ENCODE measurements at regions not wholly inside any gene's neighbourhood (a gene's known extent, or its start where the extent isn't known, plus 50 kb on each side); places are given as distances from the start of the nearest gene placed in this dataset.
"Not testable (repeated sequence)": the region's sequence is repeated elsewhere in the genome, so short reads cannot be mapped to it uniquely, and the experiment has no call there.

DNA sequence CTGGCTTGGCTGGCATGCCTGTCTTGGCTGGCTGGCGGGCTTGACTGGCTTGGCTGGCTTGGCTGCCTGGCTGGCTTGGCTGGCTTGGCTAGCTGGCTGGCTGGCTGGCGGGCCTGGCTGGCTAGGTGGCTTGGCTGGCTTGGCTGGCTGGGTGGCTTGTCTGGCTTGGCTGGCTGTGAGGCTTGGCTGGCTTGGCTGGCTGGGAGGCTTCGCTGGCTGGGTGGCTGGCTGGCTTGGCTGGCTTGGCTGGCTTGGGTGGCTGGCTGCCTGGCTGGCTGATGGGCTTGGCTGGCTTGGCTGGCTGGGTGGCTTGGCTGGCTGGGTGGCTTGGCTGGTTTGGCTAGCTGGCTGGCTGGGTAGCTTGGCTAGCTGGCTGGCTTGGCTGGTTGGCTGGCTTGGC lies 2827.9 kb downstream of the RPIA start:
- H3K27ac ChIP-seq; H3K36me3 ChIP-seq; H3K4me3 ChIP-seq; intact Hi-C loops (cut with DNase I); H3K9me3 ChIP-seq; H3K27me3 ChIP-seq; H3K4me1 ChIP-seq; DNase-seq (ENCODE audit: extremely low spot score in 2 of 2): not testable (repeated sequence)

DNA sequence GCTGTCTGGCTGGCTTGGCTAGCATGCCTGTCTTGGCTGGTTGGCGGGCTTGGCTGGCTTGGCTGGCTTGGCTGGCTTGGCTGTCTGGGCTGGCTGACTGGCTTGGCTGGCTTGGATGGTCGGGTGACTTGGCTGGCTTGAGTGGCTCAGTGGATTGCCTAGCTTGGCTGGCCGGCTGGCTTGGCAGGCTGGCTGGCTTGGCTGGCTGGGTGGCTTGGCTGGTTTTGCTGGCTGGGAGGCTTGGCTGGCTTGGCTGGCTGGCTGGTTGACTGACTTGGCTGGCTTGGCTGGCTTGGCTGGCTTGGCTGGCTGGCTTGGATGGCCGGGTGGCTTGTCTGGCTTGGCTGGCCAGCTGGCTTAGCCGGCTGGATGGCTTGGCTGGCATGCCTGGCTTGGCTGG lies 2828.4 kb downstream of the RPIA start:
- H3K27me3 ChIP-seq; H3K9me3 ChIP-seq; H3K27ac ChIP-seq; DNase-seq (ENCODE audit: extremely low spot score in 2 of 2); H3K36me3 ChIP-seq; intact Hi-C loops (cut with DNase I); H3K4me1 ChIP-seq; H3K4me3 ChIP-seq: not testable (repeated sequence)

- H3K9me3 ChIP-seq; intact Hi-C loops (cut with DNase I); H3K4me1 ChIP-seq; H3K36me3 ChIP-seq; H3K27me3 ChIP-seq; DNase-seq (ENCODE audit: extremely low spot score in 2 of 2); H3K27ac ChIP-seq; H3K4me3 ChIP-seq: not testable (repeated sequence)
Observed at GRCh38 chr2:91520523-91520922, 2829.1 kb downstream of the RPIA start.

DNA sequence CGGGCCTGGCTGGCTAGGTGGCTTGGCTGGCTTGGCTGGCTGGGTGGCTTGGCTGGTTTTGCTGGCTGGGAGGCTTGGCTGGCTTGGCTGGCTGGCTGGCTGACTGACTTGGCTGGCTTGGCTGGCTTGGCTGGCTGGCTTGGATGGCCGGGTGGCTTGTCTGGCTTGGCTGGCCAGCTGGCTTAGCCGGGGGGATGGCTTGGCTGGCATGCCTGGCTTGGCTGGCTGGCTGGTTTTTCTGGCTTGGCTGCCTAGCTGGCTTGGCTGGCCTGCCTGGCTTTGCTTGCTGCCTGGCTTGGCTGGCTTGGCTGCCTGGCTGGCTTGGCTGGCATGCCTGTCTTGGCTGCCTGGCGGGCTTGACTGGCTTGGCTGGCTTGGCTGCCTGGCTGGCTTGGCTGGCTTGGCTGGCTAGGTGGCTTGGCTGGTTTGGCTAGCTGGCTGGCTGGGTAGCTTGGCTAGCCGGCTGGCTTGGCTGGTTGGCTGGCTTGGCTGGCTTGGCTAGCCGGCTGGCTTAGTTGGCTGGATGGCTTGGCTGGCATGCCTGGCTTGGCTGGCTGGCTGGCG lies 2829.6 kb downstream of the RPIA start:
- H3K9me3 ChIP-seq; H3K27ac ChIP-seq; H3K27me3 ChIP-seq; H3K36me3 ChIP-seq; DNase-seq (ENCODE audit: extremely low spot score in 2 of 2); intact Hi-C loops (cut with DNase I); H3K4me1 ChIP-seq; H3K4me3 ChIP-seq: not testable (repeated sequence)

- intact Hi-C loops (cut with DNase I); H3K4me1 ChIP-seq; H3K9me3 ChIP-seq; H3K27me3 ChIP-seq; H3K36me3 ChIP-seq; DNase-seq (ENCODE audit: extremely low spot score in 2 of 2); H3K27ac ChIP-seq; H3K4me3 ChIP-seq: not testable (repeated sequence)
Observed at GRCh38 chr2:91521944-91522343, 2830.5 kb downstream of the RPIA start.

GRCh38 chr2:91522877-91523276 lies 2831.4 kb downstream of the RPIA start:
- H3K4me1 ChIP-seq; DNase-seq (ENCODE audit: extremely low spot score in 2 of 2); H3K4me3 ChIP-seq; H3K27ac ChIP-seq; intact Hi-C loops (cut with DNase I); H3K36me3 ChIP-seq; H3K9me3 ChIP-seq; H3K27me3 ChIP-seq: not testable (repeated sequence)

- H3K9me3 ChIP-seq; DNase-seq (ENCODE audit: extremely low spot score in 2 of 2); H3K27ac ChIP-seq; H3K4me3 ChIP-seq; H3K4me1 ChIP-seq; H3K27me3 ChIP-seq; intact Hi-C loops (cut with DNase I); H3K36me3 ChIP-seq: not testable (repeated sequence)
Observed at GRCh38 chr2:91523751-91524150, 2832.3 kb downstream of the RPIA start.

- H3K9me3 ChIP-seq; DNase-seq (ENCODE audit: extremely low spot score in 2 of 2); H3K36me3 ChIP-seq; intact Hi-C loops (cut with DNase I); H3K27me3 ChIP-seq; H3K4me3 ChIP-seq; H3K27ac ChIP-seq; H3K4me1 ChIP-seq: not testable (repeated sequence)
Observed at GRCh38 chr2:91525587-91525986, 2834.1 kb downstream of the RPIA start.

GRCh38 chr2:91526083-91526482 lies 2834.6 kb downstream of the RPIA start:
- H3K4me3 ChIP-seq; DNase-seq (ENCODE audit: extremely low spot score in 2 of 2); H3K27ac ChIP-seq; H3K36me3 ChIP-seq; H3K4me1 ChIP-seq; H3K9me3 ChIP-seq; intact Hi-C loops (cut with DNase I); H3K27me3 ChIP-seq: not testable (repeated sequence)

GRCh38 chr2:91527056-91527455 lies 2835.6 kb downstream of the RPIA start:
- H3K4me3 ChIP-seq; H3K27me3 ChIP-seq; H3K27ac ChIP-seq; DNase-seq (ENCODE audit: extremely low spot score in 2 of 2); H3K36me3 ChIP-seq; intact Hi-C loops (cut with DNase I); H3K9me3 ChIP-seq; H3K4me1 ChIP-seq: not testable (repeated sequence)

GRCh38 chr2:91527491-91528031 lies 2836.1 kb downstream of the RPIA start:
- H3K36me3 ChIP-seq; H3K4me3 ChIP-seq; H3K27me3 ChIP-seq; H3K4me1 ChIP-seq; intact Hi-C loops (cut with DNase I); H3K9me3 ChIP-seq; H3K27ac ChIP-seq: not testable (repeated sequence)
- peak; percentile 52 to 69 for DNase-seq (ENCODE audit: extremely low spot score in 2 of 2)

- H3K27me3 ChIP-seq; H3K27ac ChIP-seq; H3K4me1 ChIP-seq; H3K9me3 ChIP-seq; intact Hi-C loops (cut with DNase I); H3K36me3 ChIP-seq; H3K4me3 ChIP-seq: not testable (repeated sequence)
- peak in 1 of 2 donors; percentile 77 for DNase-seq (ENCODE audit: extremely low spot score in 2 of 2)
Observed at GRCh38 chr2:91528361-91528760, 2836.9 kb downstream of the RPIA start.

GRCh38 chr2:91536109-91536508 lies 2844.6 kb downstream of the RPIA start:
- H3K9me3 ChIP-seq; intact Hi-C loops (cut with DNase I); H3K4me1 ChIP-seq; H3K27me3 ChIP-seq; H3K36me3 ChIP-seq; H3K27ac ChIP-seq; H3K4me3 ChIP-seq; DNase-seq (ENCODE audit: extremely low spot score in 2 of 2): not testable (repeated sequence)

DNA sequence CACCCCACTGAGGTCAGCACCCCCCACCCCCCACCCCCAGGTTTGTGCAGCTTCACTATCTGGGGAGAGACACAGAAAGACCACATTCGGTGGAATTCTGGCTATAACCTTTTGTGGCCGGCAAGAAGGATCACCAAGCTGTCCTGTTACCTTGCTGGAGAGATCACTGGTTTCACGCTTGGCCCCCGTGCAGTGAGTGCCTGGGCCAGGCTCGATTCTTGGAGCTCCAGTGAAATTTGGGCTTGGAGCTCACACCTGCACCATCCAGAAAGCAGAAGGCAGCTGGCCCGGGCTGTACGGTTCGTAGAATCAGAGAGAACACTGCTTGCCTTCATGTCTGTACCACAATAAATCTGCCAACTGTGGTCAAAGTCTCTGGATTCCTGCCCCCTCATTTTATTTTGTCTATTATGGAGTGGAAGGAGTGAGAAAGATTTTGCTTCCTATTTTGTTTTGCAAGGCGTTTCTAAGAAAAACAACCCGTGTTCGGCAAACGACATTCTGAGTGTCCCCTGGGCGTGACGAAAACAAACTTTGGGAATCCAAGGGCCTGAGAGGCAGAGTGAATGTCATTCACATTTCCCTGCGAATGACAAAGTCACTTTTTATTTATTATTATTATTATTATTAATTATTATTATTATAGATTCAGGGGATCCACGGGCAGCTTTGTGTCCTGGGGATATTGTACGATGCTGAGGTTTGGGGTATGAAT lies 2845.2 kb downstream of the RPIA start:
- H3K27me3 ChIP-seq; H3K4me3 ChIP-seq; H3K36me3 ChIP-seq; H3K9me3 ChIP-seq; H3K27ac ChIP-seq; DNase-seq (ENCODE audit: extremely low spot score in 2 of 2); H3K4me1 ChIP-seq; intact Hi-C loops (cut with DNase I): not testable (repeated sequence)
